Lower lobe of right lung (tissue), 2 donors: ENCODE measurements at regions not wholly inside any gene's neighbourhood (a gene's known extent, or its start where the extent isn't known, plus 50 kb on each side); places are given as distances from the start of the nearest gene placed in this dataset.
"Not testable (repeated sequence)": the region's sequence is repeated elsewhere in the genome, so short reads cannot be mapped to it uniquely, and the experiment has no call there.

Experiments
- ATAC-seq, 2 donors: fragments of 200-7000 bp; cut with Tn5 transposase; one replicate each; pipeline ENCODE4 v1.9.1; 2020 to 2022; ENCODE audit warnings: mild to moderate bottlenecking in 2 of 2, moderate library complexity in 2 of 2
- DNase-seq: peaks from one replicate; pipeline ENCODE4 v3.0.0-alpha.2; 2020
- H3K27ac ChIP-seq: fragments of 200-600 bp; one replicate; pipeline ENCODE4 v1.8.0; 2022
- H3K27me3 ChIP-seq: fragments of 200-600 bp; one replicate; pipeline ENCODE4 v1.8.0; 2022; ENCODE audit warnings: low read depth
- H3K36me3 ChIP-seq: fragments of 200-600 bp; one replicate; pipeline ENCODE4 v1.8.0; 2022; ENCODE audit warnings: mild to moderate bottlenecking
- H3K4me1 ChIP-seq: fragments of 200-600 bp; one replicate; pipeline ENCODE4 v1.8.0; 2022
- H3K4me3 ChIP-seq: fragments of 200-600 bp; one replicate; pipeline ENCODE4 v1.8.0; 2022; ENCODE audit warnings: mild to moderate bottlenecking
- H3K9me3 ChIP-seq: fragments of 200-600 bp; one replicate; pipeline ENCODE4 v1.8.0; 2022
- intact Hi-C: fragments of 100-400 bp; cut with DNase I; formaldehyde crosslinking; loops from one replicate; pipeline ENCODE4 v1.11.0; 2022
- TF ChIP-seq, protein P1 (sequence below): fragments of 200-600 bp; IDR thresholded peaks from one replicate; pipeline ENCODE4 v1.8.0; 2022; ENCODE audit warnings: antibody characterized with exemption, mild to moderate bottlenecking
- donor health status: DM: no; HTN: yes; CAD: no; lungs with severe emphysema.

- DNase-seq (no peak), ATAC-seq (no peak)
- Histone ChIP-seq H3K27ac (no peak overlapping the region), H3K27me3 (no peaks in the 10 kb centered on the region), H3K36me3 (no peaks in the 10 kb centered on the region), H3K9me3 (no peaks in the 10 kb centered on the region), H3K4me1 (no peaks in the 10 kb centered on the region), H3K4me3 (no peak overlapping the region)
- intact Hi-C loops: no loop called here
- TF ChIP-seq, protein P1, sequence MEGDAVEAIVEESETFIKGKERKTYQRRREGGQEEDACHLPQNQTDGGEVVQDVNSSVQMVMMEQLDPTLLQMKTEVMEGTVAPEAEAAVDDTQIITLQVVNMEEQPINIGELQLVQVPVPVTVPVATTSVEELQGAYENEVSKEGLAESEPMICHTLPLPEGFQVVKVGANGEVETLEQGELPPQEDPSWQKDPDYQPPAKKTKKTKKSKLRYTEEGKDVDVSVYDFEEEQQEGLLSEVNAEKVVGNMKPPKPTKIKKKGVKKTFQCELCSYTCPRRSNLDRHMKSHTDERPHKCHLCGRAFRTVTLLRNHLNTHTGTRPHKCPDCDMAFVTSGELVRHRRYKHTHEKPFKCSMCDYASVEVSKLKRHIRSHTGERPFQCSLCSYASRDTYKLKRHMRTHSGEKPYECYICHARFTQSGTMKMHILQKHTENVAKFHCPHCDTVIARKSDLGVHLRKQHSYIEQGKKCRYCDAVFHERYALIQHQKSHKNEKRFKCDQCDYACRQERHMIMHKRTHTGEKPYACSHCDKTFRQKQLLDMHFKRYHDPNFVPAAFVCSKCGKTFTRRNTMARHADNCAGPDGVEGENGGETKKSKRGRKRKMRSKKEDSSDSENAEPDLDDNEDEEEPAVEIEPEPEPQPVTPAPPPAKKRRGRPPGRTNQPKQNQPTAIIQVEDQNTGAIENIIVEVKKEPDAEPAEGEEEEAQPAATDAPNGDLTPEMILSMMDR: no peak
These were observed 639.7 kb downstream of the TBC1D22A start for GRCh38 chr22:47401976-47402770.

DNA sequence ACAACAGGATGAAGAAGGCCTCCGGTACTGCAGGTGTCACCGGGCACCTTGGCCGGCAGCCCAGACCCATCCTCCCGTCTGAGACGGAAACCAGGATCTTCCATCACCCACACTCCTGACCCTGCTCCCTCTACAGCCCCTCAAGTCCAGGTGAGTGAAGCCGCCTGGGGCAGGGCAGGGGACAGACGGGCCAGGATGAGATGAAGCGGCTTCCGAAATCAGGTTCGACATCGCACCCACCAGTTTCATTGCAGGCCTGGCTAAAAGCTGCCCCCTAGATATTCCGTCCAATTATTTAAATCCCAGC lies 639.1 kb downstream of the TBC1D22A start:
- H3K9me3 ChIP-seq: no peaks in the 10 kb centered on the region
- TF ChIP-seq, protein P1: no peak
- no peaks in the 10 kb centered on the region for H3K27me3 ChIP-seq
- H3K36me3 ChIP-seq: no peaks in the 10 kb centered on the region
- no peak for DNase-seq
- H3K4me3 ChIP-seq: no peak overlapping the region
- no peak overlapping the region for H3K27ac ChIP-seq
- ATAC-seq: no peak
- no peaks in the 10 kb centered on the region for H3K4me1 ChIP-seq
- intact Hi-C loops: no loop called here

DNA sequence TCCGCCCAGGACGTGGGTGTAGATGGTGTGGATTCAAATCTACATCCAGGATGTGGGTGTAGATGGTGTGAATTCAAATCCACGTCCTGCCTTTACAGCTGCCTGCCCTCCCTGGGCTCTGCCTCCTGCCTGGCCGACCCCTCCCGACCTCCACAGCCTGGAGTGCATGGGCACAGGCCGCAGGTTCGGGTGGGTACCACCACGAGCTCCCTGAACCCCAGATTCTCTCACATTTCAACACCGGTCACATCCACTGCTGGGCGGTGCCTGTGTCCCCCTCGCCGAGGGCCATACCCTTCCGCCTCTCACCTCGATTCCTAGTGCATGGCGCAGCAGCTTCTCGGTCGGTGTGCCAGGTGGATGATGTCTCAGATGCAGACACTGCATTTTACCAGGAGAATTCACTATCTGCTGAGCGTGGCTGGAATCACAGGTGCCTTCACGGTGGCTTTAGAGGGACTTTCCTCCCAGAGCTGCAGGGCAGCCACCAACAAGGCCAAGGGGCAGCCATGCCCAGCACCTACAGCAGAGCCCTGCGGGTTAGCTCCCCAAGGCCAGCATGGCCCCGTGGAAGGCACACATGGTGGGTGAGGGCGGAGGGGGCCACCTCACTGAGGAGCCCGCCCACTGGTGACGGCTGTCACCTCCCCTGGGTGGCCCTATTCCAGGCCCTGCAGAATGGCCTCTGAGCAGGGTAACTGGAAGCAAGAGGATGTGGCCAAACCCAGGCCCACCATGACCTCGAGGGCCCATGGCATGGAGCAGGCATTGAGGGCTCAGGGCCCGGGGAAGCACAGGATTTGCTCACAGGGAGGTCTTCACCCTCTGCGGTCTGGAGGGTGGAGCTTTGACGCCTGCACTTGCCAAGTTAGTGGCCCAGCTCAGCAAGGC lies 638.5 kb downstream of the TBC1D22A start:
- Histone ChIP-seq H3K27me3 (no peaks in the 10 kb centered on the region), H3K4me3 (no peak overlapping the region), H3K27ac (no peak overlapping the region), H3K36me3 (no peaks in the 10 kb centered on the region), H3K9me3 (no peaks in the 10 kb centered on the region), H3K4me1 (no peaks in the 10 kb centered on the region)
- ATAC-seq (no peak), DNase-seq (no peak)
- TF ChIP-seq, protein P1: no peak
- intact Hi-C loops: no loop called here

- ATAC-seq, H3K27ac ChIP-seq, H3K36me3 ChIP-seq, H3K27me3 ChIP-seq, DNase-seq, H3K9me3 ChIP-seq, H3K4me3 ChIP-seq, H3K4me1 ChIP-seq, intact Hi-C loops: not testable (repeated sequence)
These were observed 637.7 kb downstream of the TBC1D22A start for GRCh38 chr22:47400131-47400530.

DNA sequence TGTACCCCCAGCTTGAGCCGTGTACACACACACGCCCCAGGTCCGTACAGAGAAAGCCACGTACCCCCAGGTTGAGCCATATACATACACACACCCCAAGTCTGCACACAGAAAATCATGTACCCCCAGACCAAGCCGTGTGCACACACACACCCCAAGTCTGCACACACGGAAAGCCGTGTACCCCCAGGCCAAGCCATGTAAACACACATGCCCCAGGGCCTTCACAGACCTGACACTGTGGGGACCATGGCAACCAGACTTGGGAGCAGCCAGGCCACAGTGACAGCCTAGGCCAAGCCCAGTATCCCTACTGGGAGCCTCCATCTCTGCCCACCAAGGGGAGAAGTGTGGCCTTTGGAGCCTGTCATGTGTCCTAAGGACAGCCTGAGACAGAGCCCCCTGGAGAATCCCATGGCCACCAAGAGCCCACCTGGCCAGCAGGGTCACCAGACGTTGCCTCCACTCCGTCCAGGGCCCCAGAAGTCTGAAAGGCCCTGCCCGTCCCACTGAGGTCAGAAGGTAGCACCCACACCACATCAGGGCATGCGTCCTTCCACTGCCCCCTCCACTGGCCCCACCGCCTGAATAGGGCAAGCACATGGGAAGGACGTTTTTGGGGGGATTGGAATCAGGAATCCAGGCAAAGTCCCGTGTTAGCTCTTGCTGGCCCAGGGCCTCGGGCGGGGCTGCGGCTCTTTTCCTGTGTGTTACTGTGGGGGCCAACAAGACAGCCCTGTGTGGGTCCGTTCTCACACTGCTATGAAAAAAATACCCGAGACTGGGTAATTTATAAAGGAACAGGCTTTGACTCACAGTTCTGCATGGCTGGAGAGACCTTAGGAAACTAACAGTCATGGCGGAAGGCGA lies 636.7 kb downstream of the TBC1D22A start:
- no peak for DNase-seq
- H3K4me3 ChIP-seq: no peak overlapping the region
- intact Hi-C loops: no loop called here
- no peaks in the 10 kb centered on the region for H3K27me3 ChIP-seq
- no peaks in the 10 kb centered on the region for H3K4me1 ChIP-seq
- no peak for ATAC-seq
- no peak overlapping the region for H3K27ac ChIP-seq
- TF ChIP-seq, protein P1: no peak
- H3K36me3 ChIP-seq: no peaks in the 10 kb centered on the region
- no peaks in the 10 kb centered on the region for H3K9me3 ChIP-seq
